Vagina (tissue), 2 donors: ENCODE measurements at regions not wholly inside any gene's neighbourhood (a gene's known extent, or its start where the extent isn't known, plus 50 kb on each side); places are given as distances from the start of the nearest gene placed in this dataset.

Experiments
- DNase-seq, 2 donors: peaks; one replicate each; pipeline ENCODE4 v3.0.0-alpha.2; 2017; ENCODE audit errors: extremely low spot score in 2 of 2
- H3K27ac ChIP-seq: fragments of 200-600 bp; sonication (generic); one replicate; pipeline ENCODE4 v1.5.1; 2019
- H3K27me3 ChIP-seq: fragments of 200-600 bp; sonication (generic); one replicate; pipeline ENCODE4 v1.5.1; 2019
- H3K36me3 ChIP-seq, 2 donors: fragments of 200-600 bp; sonication (generic); one replicate each; pipeline ENCODE4 v1.5.1; 2017 to 2019
- H3K4me1 ChIP-seq: fragments of 200-600 bp; sonication (generic); one replicate; pipeline ENCODE4 v1.5.1; 2019
- H3K4me3 ChIP-seq, 2 donors: fragments of 200-600 bp; sonication (generic); 1 replicate in 1 of 2; 2 replicates in 1 of 2; pipeline ENCODE4 v1.5.1; 2016 to 2019
- H3K9me3 ChIP-seq: fragments of 200-600 bp; sonication (generic); one replicate; pipeline ENCODE4 v1.5.1; 2019
- CTCF ChIP-seq, 3 experiments: fragments of 450-650 bp in 2 of 3; fragments of 200-600 bp in 1 of 3; sonication (generic) in 1 of 3; IDR thresholded peaks; one replicate each; pipeline ENCODE4 v1.5.1; 2017 to 2019; ENCODE audit warnings: antibody characterized with exemption in 3 of 3, mild to moderate bottlenecking in 2 of 3, moderate library complexity in 2 of 3
- POLR2A ChIP-seq, 2 donors: fragments of 450-650 bp; IDR thresholded peaks; one replicate each; pipeline ENCODE4 v1.6.1; 2017; ENCODE audit warnings: antibody characterized with exemption in 2 of 2, mild to moderate bottlenecking in 2 of 2, moderate library complexity in 2 of 2
- POLR2AphosphoS5 ChIP-seq, 2 donors: sonication (generic); formaldehyde crosslinking; IDR thresholded peaks; one replicate each; pipeline ENCODE4 v1.9.0; 2017; ENCODE audit warnings: antibody characterized with exemption in 2 of 2, mild to moderate bottlenecking in 2 of 2, low read depth in 1 of 2; ENCODE audit not compliant: insufficient read depth in 1 of 2
- intact Hi-C: fragments of 100-400 bp; cut with DNase I; formaldehyde crosslinking; loops from one replicate; pipeline ENCODE4 v1.15.1; 2023

GRCh38 chr11:109034339-109034696, 369.4 kb downstream of the DDX10 start:
- no peaks in the 10 kb centered on the region for H3K27me3 ChIP-seq
- intact Hi-C loops, result no loop called here
- H3K9me3 ChIP-seq, result no peaks in the 10 kb centered on the region
- no peak overlapping the region for H3K4me3 ChIP-seq
- TF ChIP-seq CTCF (IDR thresholded peaks at IDR 0.05), result no peak
- no peak for TF ChIP-seq POLR2A (IDR thresholded peaks at IDR 0.05)
- TF ChIP-seq POLR2AphosphoS5 (IDR thresholded peaks at IDR 0.05; ENCODE audit: insufficient read depth in 1 of 2, low read depth in 1 of 2), result no peak
- H3K36me3 ChIP-seq, result no peaks in the 10 kb centered on the region
- H3K27ac ChIP-seq, result no peak overlapping the region
- peaks cover 12% of the 10 kb centered on the region for H3K4me1 ChIP-seq
- no peak for DNase-seq

GRCh38 chr11:109035284-109035683, 370.4 kb downstream of the DDX10 start:
- no peaks in the 10 kb centered on the region for H3K9me3 ChIP-seq
- H3K27ac ChIP-seq, result no peak overlapping the region
- TF ChIP-seq CTCF (IDR thresholded peaks at IDR 0.05), result no peak
- no peak for TF ChIP-seq POLR2AphosphoS5 (IDR thresholded peaks at IDR 0.05; ENCODE audit: insufficient read depth in 1 of 2, low read depth in 1 of 2)
- no peak for TF ChIP-seq POLR2A (IDR thresholded peaks at IDR 0.05)
- peaks cover 12% of the 10 kb centered on the region for H3K4me1 ChIP-seq
- intact Hi-C loops, result no loop called here
- no peak for DNase-seq
- H3K27me3 ChIP-seq, result no peaks in the 10 kb centered on the region
- H3K4me3 ChIP-seq, result no peak overlapping the region
- H3K36me3 ChIP-seq, result no peaks in the 10 kb centered on the region

- DNase-seq, result no peak
- intact Hi-C loops, result no loop called here
- TF ChIP-seq CTCF (IDR thresholded peaks at IDR 0.05) (no peak), POLR2A (IDR thresholded peaks at IDR 0.05) (no peak), POLR2AphosphoS5 (IDR thresholded peaks at IDR 0.05; ENCODE audit: insufficient read depth in 1 of 2, low read depth in 1 of 2) (no peak)
Measured at GRCh38 chr11:109036011-109036410, 371.1 kb downstream of the DDX10 start.

GRCh38 chr11:109037856-109038780, 373.2 kb downstream of the DDX10 start:
- Histone ChIP-seq H3K27ac (no peak overlapping the region), H3K4me1 (peaks cover 12% of the 10 kb centered on the region), H3K27me3 (no peaks in the 10 kb centered on the region), H3K4me3 (no peak overlapping the region), H3K36me3 (no peaks in the 10 kb centered on the region), H3K9me3 (no peaks in the 10 kb centered on the region)
- TF ChIP-seq POLR2A (IDR thresholded peaks at IDR 0.05) (no peak), CTCF (IDR thresholded peaks at IDR 0.05) (no peak), POLR2AphosphoS5 (IDR thresholded peaks at IDR 0.05; ENCODE audit: insufficient read depth in 1 of 2, low read depth in 1 of 2) (no peak)
- intact Hi-C loops, result no loop called here
- no peak for DNase-seq

More at GRCh38 chr11:109036011-109036410, 371.1 kb downstream of the DDX10 start:
- Histone ChIP-seq H3K4me1 (peaks cover 12% of the 10 kb centered on the region), H3K27me3 (no peaks in the 10 kb centered on the region), H3K27ac (no peak overlapping the region), H3K36me3 (no peaks in the 10 kb centered on the region), H3K9me3 (no peaks in the 10 kb centered on the region), H3K4me3 (no peak overlapping the region)

- no peak for DNase-seq
- Histone ChIP-seq H3K4me1 (peaks cover 12% of the 10 kb centered on the region), H3K9me3 (no peaks in the 10 kb centered on the region), H3K27ac (no peak overlapping the region), H3K27me3 (no peaks in the 10 kb centered on the region), H3K36me3 (no peaks in the 10 kb centered on the region), H3K4me3 (no peak overlapping the region)
- TF ChIP-seq POLR2AphosphoS5 (IDR thresholded peaks at IDR 0.05; ENCODE audit: insufficient read depth in 1 of 2, low read depth in 1 of 2), result no peak
- no peak for TF ChIP-seq CTCF (IDR thresholded peaks at IDR 0.05)
- no peak for TF ChIP-seq POLR2A (IDR thresholded peaks at IDR 0.05)
- intact Hi-C loops, result no loop called here
Measured at GRCh38 chr11:109039611-109040010, 374.7 kb downstream of the DDX10 start.
